Stomach (tissue), 8 donors: ENCODE measurements at regions not wholly inside any gene's neighbourhood (a gene's known extent, or its start where the extent isn't known, plus 50 kb on each side); places are given as distances from the start of the nearest gene placed in this dataset.

ENCODE experiments used
- DNase-seq, 2 donors: peaks; one replicate each; pipeline versions ENCODE4 v3.0.0 to v3.0.0-alpha.2; 2013 to 2019
- H3K27ac ChIP-seq, 5 donors: fragments of 200-600 bp in 4 of 5; sonication (generic) in 4 of 5; one replicate each; pipeline ENCODE4 v1.5.1; 2013 to 2019; ENCODE audit warnings: mild to moderate bottlenecking in 1 of 5, moderate library complexity in 1 of 5
- H3K27me3 ChIP-seq, 3 donors: fragments of 200-600 bp; sonication (generic); one replicate each; pipeline ENCODE4 v1.5.1; 2017 to 2019; ENCODE audit warnings: mixed run types in 1 of 3
- H3K36me3 ChIP-seq, 4 donors: fragments of 200-600 bp; sonication (generic); 1 replicate in 3 of 4; 2 replicates in 1 of 4; pipeline ENCODE4 v1.5.1; 2016 to 2019
- H3K4me1 ChIP-seq, 4 donors: fragments of 200-600 bp; sonication (generic); one replicate each; pipeline ENCODE4 v1.5.1; 2016 to 2019
- H3K4me3 ChIP-seq, 4 donors: fragments of 200-600 bp; sonication (generic) in 3 of 4; one replicate each; pipeline ENCODE4 v1.5.1; 2016 to 2019; ENCODE audit warnings: mild to moderate bottlenecking in 1 of 4
- H3K9me3 ChIP-seq, 4 donors: fragments of 200-600 bp; sonication (generic); one replicate each; pipeline ENCODE4 v1.5.1; 2016 to 2019
- CTCF ChIP-seq, 7 experiments: fragments of 450-650 bp in 4 of 7; fragments of 200-600 bp in 3 of 7; sonication (generic) in 3 of 7; IDR thresholded peaks; one replicate each; pipeline ENCODE4 v1.5.1; 2016 to 2019; ENCODE audit warnings: antibody characterized with exemption in 7 of 7, control low read depth in 2 of 7, mild to moderate bottlenecking in 1 of 7
- EP300 ChIP-seq: sonication (generic); formaldehyde crosslinking; IDR thresholded peaks from one replicate; pipeline ENCODE4 v1.6.1; 2017; ENCODE audit warnings: antibody characterized with exemption
- POLR2A ChIP-seq, 4 donors: fragments of 450-650 bp; IDR thresholded peaks; one replicate each; pipeline ENCODE4 v1.6.1; 2016; ENCODE audit warnings: antibody characterized with exemption in 4 of 4, control low read depth in 2 of 4, mild to moderate bottlenecking in 1 of 4, moderate library complexity in 1 of 4
- POLR2AphosphoS5 ChIP-seq, 3 donors: sonication (generic); formaldehyde crosslinking; IDR thresholded peaks; one replicate each; pipeline ENCODE4 v1.6.1; 2016; ENCODE audit warnings: antibody characterized with exemption in 3 of 3
- WGBS, 5 donors: extraction: QIAGEN DNeasy Blood & Tissue Kit in 3 of 5; methylation state at CpG; one replicate each; pipeline versions ENCODE4 v1.1.5 to v1.1.7; 2013 to 2018; 5-methylcytosine and 5-hydroxymethylcytosine counted together
- intact Hi-C: fragments of 100-400 bp; cut with DNase I; formaldehyde crosslinking; loops from one replicate; pipeline ENCODE4 v1.15.1; 2023; ENCODE audit warnings: low total_unique reads
- donor health status: healthy with polysubstance abuse.
- donor health status: Bipolar disorder and iron deficiency.
- donor health status: healthy.

DNA sequence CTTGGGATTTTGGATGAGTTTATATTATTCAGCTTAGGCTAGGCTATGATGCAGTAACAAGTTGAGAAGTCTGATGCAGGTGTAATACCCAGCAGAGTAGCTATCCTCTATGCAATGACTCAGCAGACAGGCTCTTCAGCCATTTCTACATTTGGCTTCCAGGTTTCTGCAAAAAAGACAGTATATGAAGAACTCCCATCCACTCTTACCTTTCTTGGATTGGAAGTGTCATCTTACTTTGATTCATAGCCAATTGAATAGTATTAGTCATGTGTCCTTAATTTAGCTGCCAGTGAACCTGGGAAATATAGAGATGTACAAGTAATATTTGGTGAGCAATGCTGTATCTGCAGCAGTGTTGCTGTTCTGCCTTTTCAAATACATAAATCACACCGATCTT is 127.8 kb upstream of the NPSR1 start:
- TF ChIP-seq CTCF (IDR thresholded peaks at IDR 0.05) = no peak
- no peak for TF ChIP-seq POLR2AphosphoS5 (IDR thresholded peaks at IDR 0.05)
- no peak for TF ChIP-seq EP300
- no peak for TF ChIP-seq POLR2A (IDR thresholded peaks at IDR 0.05)
- DNase-seq = no peak
- Histone ChIP-seq H3K27ac (no peak overlapping the region), H3K4me3 (no peak overlapping the region), H3K36me3 (no peaks in the 10 kb centered on the region), H3K9me3 (peaks cover 0 to 38% (median 0%) of the 10 kb centered on the region in 4 donors), H3K27me3 (no peaks in the 10 kb centered on the region), H3K4me1 (no peaks in the 10 kb centered on the region)
- 75 to 86% (median 82%) methylated on average over 1 of the region's 1 CpG for WGBS, 5 donors
- intact Hi-C loops = no loop called here

DNA sequence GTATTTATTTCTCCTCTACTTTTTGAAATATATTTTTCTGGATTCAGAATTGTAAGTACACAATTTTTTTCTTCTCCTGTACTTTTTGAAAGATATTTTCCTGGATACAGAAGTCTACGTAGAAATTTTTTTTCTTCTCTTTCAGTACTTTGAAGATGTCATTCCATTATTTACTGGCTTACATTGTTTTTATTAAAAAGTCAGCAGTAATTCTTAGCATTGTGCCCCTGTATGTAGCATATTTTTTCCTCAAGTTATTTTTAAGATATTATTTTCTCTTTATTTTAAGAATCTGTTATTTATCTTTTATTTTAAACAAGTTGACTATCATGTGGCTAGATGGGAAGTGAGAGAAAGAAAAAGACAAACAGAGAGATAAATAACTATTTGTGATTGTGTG is 119.0 kb upstream of the NPSR1 start:
- Histone ChIP-seq H3K36me3 (no peaks in the 10 kb centered on the region), H3K4me1 (no peaks in the 10 kb centered on the region), H3K27me3 (no peaks in the 10 kb centered on the region), H3K27ac (no peak overlapping the region), H3K9me3 (peaks cover 0 to 25% (median 15%) of the 10 kb centered on the region in 4 donors), H3K4me3 (no peak overlapping the region)
- no peak for DNase-seq
- intact Hi-C loops = no loop called here
- TF ChIP-seq CTCF (IDR thresholded peaks at IDR 0.05) (no peak), POLR2A (IDR thresholded peaks at IDR 0.05) (no peak), POLR2AphosphoS5 (IDR thresholded peaks at IDR 0.05) (no peak), EP300 (no peak)
- WGBS, 5 donors = 58 to 96% (median 91%) methylated on average over 1 of the region's 1 CpG

GRCh38 chr7:34544621-34545020 is 113.4 kb upstream of the NPSR1 start:
- Histone ChIP-seq H3K4me1 (no peaks in the 10 kb centered on the region), H3K27ac (no peak overlapping the region), H3K4me3 (no peak overlapping the region), H3K27me3 (no peaks in the 10 kb centered on the region), H3K9me3 (peaks cover 0 to 28% (median 17%) of the 10 kb centered on the region in 4 donors), H3K36me3 (no peaks in the 10 kb centered on the region)
- intact Hi-C loops = no loop called here
- WGBS, 5 donors = 88 to 93% (median 92%) methylated on average over 13 of the region's 13 CpGs
- TF ChIP-seq POLR2AphosphoS5 (IDR thresholded peaks at IDR 0.05) (no peak), CTCF (IDR thresholded peaks at IDR 0.05) (no peak), EP300 (no peak), POLR2A (IDR thresholded peaks at IDR 0.05) (no peak)
- DNase-seq = no peak

DNA sequence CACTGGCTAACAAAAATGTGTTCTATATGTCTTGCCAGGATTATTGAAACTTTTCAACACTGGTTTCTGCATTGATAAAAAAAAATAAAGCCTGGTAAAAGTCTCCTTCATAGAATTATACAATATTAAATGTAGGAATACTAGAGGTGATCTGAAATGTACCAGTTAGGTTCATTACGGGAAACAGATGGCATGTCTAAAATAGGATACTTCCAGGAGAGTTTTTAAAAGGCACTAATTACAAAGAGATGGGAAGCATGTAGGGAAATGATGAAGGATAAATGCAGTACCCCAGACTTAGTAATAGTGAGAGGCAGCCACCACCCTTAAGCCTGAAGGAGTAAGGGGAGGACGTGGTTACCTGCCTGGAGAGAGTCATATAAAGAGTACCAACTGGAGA is 107.0 kb upstream of the NPSR1 start:
- Histone ChIP-seq H3K36me3 (no peaks in the 10 kb centered on the region), H3K27ac (no peak overlapping the region), H3K27me3 (no peaks in the 10 kb centered on the region), H3K4me1 (no peaks in the 10 kb centered on the region), H3K9me3 (peaks cover 0 to 35% (median 12%) of the 10 kb centered on the region in 4 donors), H3K4me3 (no peak overlapping the region)
- WGBS, 5 donors = 58 to 71% (median 61%) methylated on average over 2 of the region's 2 CpGs
- DNase-seq = no peak
- intact Hi-C loops = no loop called here
- TF ChIP-seq POLR2A (IDR thresholded peaks at IDR 0.05) = no peak
- no peak for TF ChIP-seq CTCF (IDR thresholded peaks at IDR 0.05)
- TF ChIP-seq POLR2AphosphoS5 (IDR thresholded peaks at IDR 0.05) = no peak
- TF ChIP-seq EP300 = no peak
